Spleen (tissue), 7 donors: ENCODE measurements at regions not wholly inside any gene's neighbourhood (a gene's known extent, or its start where the extent isn't known, plus 50 kb on each side); places are given as distances from the start of the nearest gene placed in this dataset.
"Not testable (repeated sequence)": the region's sequence is repeated elsewhere in the genome, so short reads cannot be mapped to it uniquely, and the experiment has no call there.

ENCODE experiments used
- POLR2A ChIP-seq, 3 donors: fragments of 450-650 bp; IDR thresholded peaks; one replicate each; pipeline ENCODE4 v1.5.1; 2017; ENCODE audit warnings: antibody characterized with exemption in 3 of 3, mild to moderate bottlenecking in 1 of 3
- POLR2AphosphoS5 ChIP-seq, 3 donors: sonication (generic); formaldehyde crosslinking; IDR thresholded peaks; one replicate each; pipeline ENCODE4 v1.5.1; 2017; ENCODE audit warnings: antibody characterized with exemption in 3 of 3
- TF ChIP-seq, protein P1 (sequence below), 11 experiments: fragments of 200-600 bp in 7 of 11; fragments of 450-650 bp in 4 of 11; sonication (generic) in 4 of 11; IDR thresholded peaks in 8 of 11; conservative IDR thresholded peaks in 3 of 11; 1 replicate in 7 of 11; 2 replicates in 4 of 11; pipeline versions ENCODE4 v1.4.0 to v1.8.0; 2016 to 2021; ENCODE audit warnings: antibody characterized with exemption in 11 of 11, inconsistent platforms in 4 of 11, mild to moderate bottlenecking in 1 of 11
- donor health status: DM: no; HTN: no; CAD: no; lungs with moderate emphysema.
- donor health status: DM: no; HTN: no; CAD: no.
- donor health status: DM: no; HTN: no; CAD: no.

DNA sequence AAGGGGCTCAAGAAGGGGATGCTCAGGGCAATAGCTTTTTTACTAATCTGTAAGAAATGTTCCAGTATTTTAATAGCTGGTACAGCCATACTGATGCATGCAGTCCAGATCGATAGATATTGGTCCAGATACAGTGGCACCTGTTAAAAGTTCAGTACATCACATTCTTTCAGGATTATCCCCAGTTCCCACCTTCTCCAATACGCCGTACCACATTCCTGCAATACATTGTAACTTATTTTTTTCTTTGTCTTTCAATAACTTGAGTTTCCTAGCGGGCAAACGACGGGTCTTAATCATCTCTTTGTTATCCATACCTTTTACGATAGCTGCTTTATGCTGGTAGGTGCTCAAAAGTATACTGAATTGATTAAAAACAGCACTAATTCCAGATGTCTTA is 136.1 kb upstream of the NBPF19 start:
- TF ChIP-seq, protein P1, sequence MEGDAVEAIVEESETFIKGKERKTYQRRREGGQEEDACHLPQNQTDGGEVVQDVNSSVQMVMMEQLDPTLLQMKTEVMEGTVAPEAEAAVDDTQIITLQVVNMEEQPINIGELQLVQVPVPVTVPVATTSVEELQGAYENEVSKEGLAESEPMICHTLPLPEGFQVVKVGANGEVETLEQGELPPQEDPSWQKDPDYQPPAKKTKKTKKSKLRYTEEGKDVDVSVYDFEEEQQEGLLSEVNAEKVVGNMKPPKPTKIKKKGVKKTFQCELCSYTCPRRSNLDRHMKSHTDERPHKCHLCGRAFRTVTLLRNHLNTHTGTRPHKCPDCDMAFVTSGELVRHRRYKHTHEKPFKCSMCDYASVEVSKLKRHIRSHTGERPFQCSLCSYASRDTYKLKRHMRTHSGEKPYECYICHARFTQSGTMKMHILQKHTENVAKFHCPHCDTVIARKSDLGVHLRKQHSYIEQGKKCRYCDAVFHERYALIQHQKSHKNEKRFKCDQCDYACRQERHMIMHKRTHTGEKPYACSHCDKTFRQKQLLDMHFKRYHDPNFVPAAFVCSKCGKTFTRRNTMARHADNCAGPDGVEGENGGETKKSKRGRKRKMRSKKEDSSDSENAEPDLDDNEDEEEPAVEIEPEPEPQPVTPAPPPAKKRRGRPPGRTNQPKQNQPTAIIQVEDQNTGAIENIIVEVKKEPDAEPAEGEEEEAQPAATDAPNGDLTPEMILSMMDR (IDR thresholded peaks at IDR 0.05 in 8 of 11, conservative IDR thresholded peaks at IDR 0.05 in 3 of 11) = not testable (repeated sequence)
- not testable (repeated sequence) for TF ChIP-seq POLR2AphosphoS5, POLR2A (IDR thresholded peaks at IDR 0.05)
